Stimulated activated effector memory CD8-positive, alpha-beta T cell treated with anti-CD3 and anti-CD28 coated beads, Interleukin-12 subunit alpha, Interleukin-12 subunit beta, amount 100 ng/mL, for 72 hours (primary cell): ENCODE measurements at regions not wholly inside any gene's neighbourhood (a gene's known extent, or its start where the extent isn't known, plus 50 kb on each side); places are given as distances from the start of the nearest gene placed in this dataset.
"Not testable (repeated sequence)": the region's sequence is repeated elsewhere in the genome, so short reads cannot be mapped to it uniquely, and the experiment has no call there.

ENCODE experiments used
- ATAC-seq: fragments of 150-1000 bp; cut with Tn5 transposase; 2 replicates; pipeline ENCODE4 v1.10.0; 2021
- DNase-seq, 2 donors: peaks; one replicate each; pipeline ENCODE4 v3.0.0; 2021 to 2022; ENCODE audit warnings: low spot score in 2 of 2
- H3K27ac Mint-ChIP-seq: one replicate; pipeline ENCODE4 v1.8.0; 2022; ENCODE audit warnings: mild to moderate bottlenecking, mixed read lengths
- H3K36me3 Mint-ChIP-seq: one replicate; pipeline ENCODE4 v1.8.0; 2022; ENCODE audit warnings: mild to moderate bottlenecking, mixed read lengths
- H3K4me1 Mint-ChIP-seq: one replicate; pipeline ENCODE4 v1.8.0; 2022; ENCODE audit warnings: mixed read lengths
- H3K4me3 Mint-ChIP-seq: one replicate; pipeline ENCODE4 v1.8.0; 2022; ENCODE audit warnings: mild to moderate bottlenecking, mixed read lengths
- H3K9me3 Mint-ChIP-seq: one replicate; pipeline ENCODE4 v1.8.0; 2022; ENCODE audit warnings: mixed read lengths

DNA sequence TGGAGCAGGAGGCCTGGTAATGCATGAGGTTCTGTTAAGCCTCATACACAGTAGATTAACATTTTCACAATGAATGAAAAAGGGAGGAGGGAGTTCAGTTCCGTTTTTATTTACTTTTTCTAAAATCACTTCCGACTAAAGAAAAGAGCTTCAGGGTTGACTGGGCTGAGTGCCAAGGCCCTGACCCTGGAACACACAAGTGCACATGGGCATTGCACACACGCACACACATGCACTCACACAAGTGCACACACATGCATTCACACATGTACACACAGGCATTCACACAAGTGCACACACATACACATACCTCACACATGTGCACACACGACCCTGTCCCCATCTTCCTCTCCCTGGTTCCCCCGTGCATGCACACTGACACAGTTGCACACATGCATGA is 303.3 kb downstream of the BRD1 start:
- H3K4me3 Mint-ChIP-seq: no peak overlapping the region
- ATAC-seq: no peak
- H3K36me3 Mint-ChIP-seq: no peaks in the 10 kb centered on the region
- H3K9me3 Mint-ChIP-seq: no peaks in the 10 kb centered on the region
- no peak overlapping the region for H3K27ac Mint-ChIP-seq
- DNase-seq: no peak
- H3K4me1 Mint-ChIP-seq: peaks cover 6% of the 10 kb centered on the region

DNA sequence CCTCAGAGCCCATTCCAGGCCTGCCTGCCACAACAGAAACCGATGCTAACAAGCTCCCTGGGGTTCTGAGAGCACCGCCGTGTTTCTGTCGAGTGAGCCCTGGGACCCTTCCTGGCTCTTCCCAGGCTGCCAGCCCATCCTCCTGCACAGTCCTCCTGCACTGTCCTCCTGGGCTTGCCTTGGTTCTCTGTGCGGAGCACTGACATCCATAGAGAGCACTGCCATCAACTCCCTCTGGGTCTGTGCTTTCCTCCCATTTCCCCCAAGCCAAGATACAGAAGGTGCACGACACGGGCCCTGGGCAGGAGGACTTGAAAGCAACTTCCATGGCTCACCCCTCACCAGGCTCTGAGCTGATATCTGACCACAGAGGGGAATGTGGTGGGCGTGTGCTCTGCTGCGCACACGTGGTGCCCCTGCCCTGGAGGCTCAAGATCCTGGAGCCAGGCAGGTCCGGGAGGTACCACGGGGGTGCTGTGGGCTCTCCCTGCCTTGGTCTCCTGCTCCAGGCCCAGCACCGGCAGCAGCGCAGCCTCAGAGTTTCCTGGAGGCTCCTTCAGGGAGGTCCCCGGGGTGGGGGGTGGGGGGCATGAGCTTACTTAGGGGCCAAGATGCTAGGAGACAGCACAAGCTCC is 304.2 kb downstream of the BRD1 start:
- H3K4me3 Mint-ChIP-seq: no peak overlapping the region

DNA sequence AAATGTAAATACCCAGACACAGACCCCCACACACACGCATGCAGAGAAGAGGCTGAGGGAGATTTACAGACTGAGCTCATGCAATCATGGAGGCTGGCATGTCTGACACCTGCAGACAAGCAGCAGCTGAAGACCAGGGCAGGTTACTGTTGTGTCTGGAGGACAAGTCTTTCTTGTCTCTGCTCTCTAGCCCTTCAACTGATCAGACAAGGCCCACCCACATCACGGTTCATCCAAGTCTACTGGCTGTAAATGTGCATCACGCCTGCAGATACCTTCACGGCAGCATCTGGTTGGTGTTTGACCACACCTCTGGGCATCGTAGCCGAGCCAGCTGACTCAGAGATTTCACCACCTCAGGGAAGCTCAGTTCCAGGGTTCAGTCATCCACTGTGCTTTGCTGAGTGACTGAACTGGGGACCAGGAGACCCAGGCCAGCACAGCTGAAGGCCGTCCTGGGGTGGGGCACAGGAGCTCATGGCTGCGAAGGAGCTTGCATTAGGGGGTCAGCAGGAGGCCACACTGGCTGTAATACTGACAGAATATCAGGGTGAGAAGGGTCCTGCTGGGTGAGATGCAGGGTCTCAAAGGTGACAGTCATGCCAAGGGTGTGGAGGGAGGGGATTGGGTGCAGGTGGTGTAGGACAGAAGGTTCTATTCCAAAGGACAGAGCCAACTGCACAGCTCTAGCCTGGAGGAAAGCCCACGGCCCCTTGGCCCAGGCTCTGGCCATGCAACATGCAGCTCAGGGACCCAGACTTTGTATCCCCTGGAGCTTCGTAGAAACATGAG is 304.9 kb downstream of the BRD1 start:
- Mint-ChIP-seq H3K36me3 (no peaks in the 10 kb centered on the region), H3K27ac (no peak overlapping the region), H3K4me1 (no peaks in the 10 kb centered on the region), H3K9me3 (no peaks in the 10 kb centered on the region), H3K4me3 (no peak overlapping the region)
- DNase-seq (no peak), ATAC-seq (no peak)

More for the DNA sequence above, 304.2 kb downstream of the BRD1 start:
- no peak for ATAC-seq
- no peak for DNase-seq
- H3K9me3 Mint-ChIP-seq: no peaks in the 10 kb centered on the region
- H3K27ac Mint-ChIP-seq: no peak overlapping the region
- peaks cover 2% of the 10 kb centered on the region for H3K4me1 Mint-ChIP-seq
- no peaks in the 10 kb centered on the region for H3K36me3 Mint-ChIP-seq

DNA sequence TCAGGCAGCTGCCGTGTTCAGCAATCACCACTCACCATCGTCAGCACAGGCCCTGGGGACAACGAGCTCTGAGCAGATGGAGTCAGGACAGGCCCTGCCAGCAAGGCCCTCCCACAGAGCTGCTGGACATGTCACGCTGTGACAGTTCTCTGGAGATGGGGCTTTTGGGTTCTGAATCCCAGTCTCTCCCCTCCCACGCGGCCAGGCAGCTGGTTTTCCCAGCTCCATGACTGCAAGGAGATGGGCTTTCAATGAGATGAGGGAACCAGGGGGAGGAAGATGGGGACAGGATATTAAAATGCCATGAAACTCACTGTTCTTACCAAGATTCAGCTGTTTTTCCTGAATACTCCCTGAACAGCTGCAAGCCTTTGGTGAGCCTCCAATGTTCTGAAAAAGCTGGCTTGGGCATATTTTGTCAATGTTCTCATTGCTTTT is 305.9 kb downstream of the BRD1 start:
- Mint-ChIP-seq H3K4me3 (no peak overlapping the region), H3K36me3 (no peaks in the 10 kb centered on the region), H3K27ac (no peak overlapping the region), H3K4me1 (no peaks in the 10 kb centered on the region), H3K9me3 (no peaks in the 10 kb centered on the region)
- ATAC-seq (no peak), DNase-seq (no peak)

DNA sequence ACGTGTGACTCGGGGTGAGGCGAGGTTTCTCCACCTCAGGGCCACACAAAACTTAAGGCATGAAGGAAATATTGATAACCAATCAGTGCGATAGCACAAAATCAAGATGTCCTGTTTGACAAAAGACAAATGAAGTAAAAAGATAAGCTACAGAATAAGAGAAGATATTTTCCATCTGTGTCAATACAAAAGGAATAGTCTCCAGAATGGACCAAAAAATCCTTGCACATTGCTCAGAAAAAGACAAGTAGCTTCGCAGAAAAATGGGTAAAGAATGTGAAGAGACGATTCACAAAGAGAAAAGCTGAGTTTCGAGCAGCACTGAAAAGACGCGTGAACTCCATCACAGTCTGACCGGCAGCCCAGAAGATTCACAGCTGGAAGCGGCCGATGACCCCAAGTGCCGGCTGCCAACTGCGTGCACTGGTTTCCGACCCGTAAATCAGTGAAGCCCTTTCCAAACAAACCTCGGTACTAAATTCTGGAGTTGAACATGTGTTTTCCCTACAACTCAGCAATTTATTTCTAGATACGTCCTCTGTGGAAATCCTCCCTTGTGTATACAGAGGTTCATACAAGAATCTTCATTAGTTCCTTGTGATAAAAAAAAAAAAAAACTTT is 308.4 kb downstream of the BRD1 start:
- H3K27ac Mint-ChIP-seq: no peak overlapping the region
- H3K9me3 Mint-ChIP-seq: no peaks in the 10 kb centered on the region

DNA sequence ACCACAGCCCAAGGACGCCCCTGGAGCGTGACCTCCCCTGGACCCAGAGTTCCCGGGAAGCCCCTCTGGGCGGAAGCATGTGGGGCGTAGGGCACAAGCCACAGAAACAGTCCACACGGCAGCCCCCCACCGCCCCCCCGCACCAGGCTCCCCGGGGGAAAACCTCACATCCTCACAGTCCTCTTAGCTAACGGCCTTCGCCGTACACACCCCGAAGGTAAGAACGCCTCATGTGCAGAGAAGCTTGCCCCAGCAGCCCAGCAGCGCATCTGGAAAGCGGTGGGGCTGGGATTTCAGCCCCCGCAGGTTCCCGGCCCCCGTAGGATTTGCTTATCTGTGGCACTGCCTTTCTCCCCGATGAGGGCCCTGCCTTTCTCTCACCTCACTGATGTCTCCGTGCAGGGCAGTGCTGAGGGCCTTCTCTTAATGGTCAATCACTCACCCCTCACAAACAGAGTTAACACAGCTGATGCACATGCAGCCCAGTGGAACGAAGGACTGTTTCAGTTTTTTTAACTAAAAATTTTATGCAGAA is 309.2 kb downstream of the BRD1 start:
- DNase-seq (no peak), ATAC-seq (no peak)
- H3K4me1 Mint-ChIP-seq: peaks cover 4% of the 10 kb centered on the region
- H3K4me3 Mint-ChIP-seq: no peak overlapping the region
- H3K27ac Mint-ChIP-seq: no peak overlapping the region
- H3K36me3 Mint-ChIP-seq: no peaks in the 10 kb centered on the region
- no peaks in the 10 kb centered on the region for H3K9me3 Mint-ChIP-seq

More for the DNA sequence above, 308.4 kb downstream of the BRD1 start:
- no peaks in the 10 kb centered on the region for H3K36me3 Mint-ChIP-seq
- ATAC-seq (no peak), DNase-seq (no peak)
- H3K4me3 Mint-ChIP-seq: no peak overlapping the region
- H3K4me1 Mint-ChIP-seq: no peaks in the 10 kb centered on the region

DNA sequence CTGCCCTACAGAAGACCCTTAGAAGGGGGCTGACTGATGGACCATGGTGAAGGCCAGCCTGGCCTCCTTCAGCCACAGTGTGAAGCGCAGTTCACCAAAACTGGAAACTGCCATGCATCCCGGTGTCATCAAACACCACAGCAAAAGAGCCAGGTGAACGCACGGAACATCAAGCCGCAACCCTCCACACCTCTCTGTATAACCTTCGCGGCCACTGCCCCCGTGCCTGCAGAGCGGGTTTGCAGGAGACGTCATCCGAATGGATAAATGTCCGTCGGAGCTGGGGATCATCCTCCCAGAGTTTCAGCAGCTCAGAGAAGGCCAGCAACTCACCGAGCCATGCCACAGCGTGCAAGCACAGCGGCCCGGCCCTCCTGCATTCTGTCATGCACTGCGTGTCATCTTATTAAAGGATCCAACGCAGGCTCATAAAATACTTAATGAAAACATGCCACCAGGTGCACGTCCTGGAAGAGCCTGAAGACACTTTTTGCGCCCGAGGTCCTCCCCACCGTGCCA is 309.9 kb downstream of the BRD1 start:
- peaks cover 7% of the 10 kb centered on the region for H3K4me1 Mint-ChIP-seq
- no peak for DNase-seq
- no peak overlapping the region for H3K4me3 Mint-ChIP-seq
- no peak overlapping the region for H3K27ac Mint-ChIP-seq
- H3K9me3 Mint-ChIP-seq: no peaks in the 10 kb centered on the region
- no peak for ATAC-seq
- H3K36me3 Mint-ChIP-seq: no peaks in the 10 kb centered on the region

DNA sequence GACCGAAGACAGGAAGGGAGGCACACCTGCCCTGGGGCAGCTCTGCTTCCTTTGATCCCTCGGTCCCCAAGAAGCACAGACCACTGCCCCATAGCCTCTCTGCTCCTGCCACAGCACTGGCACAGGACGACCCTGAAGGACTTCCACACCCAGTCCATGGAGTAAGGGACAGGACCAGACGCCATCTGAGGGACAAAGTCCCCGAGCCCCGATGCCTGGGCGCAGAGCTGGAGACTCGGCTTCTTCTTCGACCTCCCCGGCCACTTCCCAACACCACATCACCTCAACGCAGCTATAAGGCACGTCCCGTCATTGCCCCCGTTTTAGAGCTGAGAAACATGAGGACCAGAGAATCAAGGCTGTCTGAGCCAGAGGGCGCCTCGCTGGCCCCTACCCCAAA is 310.5 kb downstream of the BRD1 start:
- Mint-ChIP-seq H3K27ac (no peak overlapping the region), H3K4me3 (no peak overlapping the region), H3K4me1 (peaks cover 7% of the 10 kb centered on the region), H3K36me3 (no peaks in the 10 kb centered on the region), H3K9me3 (no peaks in the 10 kb centered on the region)
- DNase-seq (no peak), ATAC-seq (no peak)

DNA sequence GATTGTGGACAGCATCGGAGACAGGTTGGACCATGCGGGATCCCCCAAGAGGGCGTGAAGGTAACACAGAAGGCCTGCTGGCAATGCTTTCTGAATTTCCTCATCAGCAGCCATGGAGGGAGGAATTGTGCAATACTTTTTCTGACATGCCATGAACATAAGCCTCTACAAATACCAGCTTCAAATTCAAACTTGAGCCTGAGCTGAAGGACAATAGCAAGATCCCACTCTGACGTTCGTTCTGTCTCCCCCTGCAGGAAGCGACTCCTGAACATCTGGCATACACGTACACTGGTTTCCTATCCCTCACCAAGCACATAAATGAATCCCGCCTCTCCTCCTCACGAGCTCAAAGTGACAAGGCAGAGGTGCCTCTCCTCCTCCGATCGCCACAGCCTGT is 312.2 kb downstream of the BRD1 start:
- no peak for DNase-seq
- no peak overlapping the region for H3K27ac Mint-ChIP-seq
- peaks cover 3% of the 10 kb centered on the region for H3K9me3 Mint-ChIP-seq
- ATAC-seq: no peak
- H3K4me3 Mint-ChIP-seq: no peak overlapping the region
- peaks cover 7% of the 10 kb centered on the region for H3K4me1 Mint-ChIP-seq
- no peaks in the 10 kb centered on the region for H3K36me3 Mint-ChIP-seq

DNA sequence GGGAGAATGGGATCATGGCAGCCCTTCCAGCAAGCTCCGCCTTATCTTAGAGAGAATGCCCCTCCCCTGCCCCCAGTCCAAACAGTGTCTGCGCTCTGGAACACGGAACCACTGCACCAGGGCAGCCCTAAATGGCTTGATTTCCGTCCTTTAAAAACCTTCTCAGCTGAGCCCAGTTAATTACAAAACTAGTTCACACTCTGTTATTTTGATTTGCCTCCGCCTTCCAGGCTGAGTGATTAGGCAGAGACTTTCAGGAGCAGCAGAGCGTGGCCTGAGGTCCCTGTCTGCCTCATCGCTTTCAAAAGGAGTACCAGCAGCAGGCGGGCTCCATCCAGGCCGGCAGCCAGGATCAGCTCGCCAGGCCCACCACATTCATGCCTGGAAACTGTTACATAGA is 313.0 kb downstream of the BRD1 start:
- Mint-ChIP-seq H3K4me1 (peaks cover 7% of the 10 kb centered on the region), H3K4me3 (no peak overlapping the region), H3K27ac (no peak overlapping the region), H3K9me3 (peaks cover 3% of the 10 kb centered on the region), H3K36me3 (no peaks in the 10 kb centered on the region)
- ATAC-seq (no peak), DNase-seq (no peak)

DNA sequence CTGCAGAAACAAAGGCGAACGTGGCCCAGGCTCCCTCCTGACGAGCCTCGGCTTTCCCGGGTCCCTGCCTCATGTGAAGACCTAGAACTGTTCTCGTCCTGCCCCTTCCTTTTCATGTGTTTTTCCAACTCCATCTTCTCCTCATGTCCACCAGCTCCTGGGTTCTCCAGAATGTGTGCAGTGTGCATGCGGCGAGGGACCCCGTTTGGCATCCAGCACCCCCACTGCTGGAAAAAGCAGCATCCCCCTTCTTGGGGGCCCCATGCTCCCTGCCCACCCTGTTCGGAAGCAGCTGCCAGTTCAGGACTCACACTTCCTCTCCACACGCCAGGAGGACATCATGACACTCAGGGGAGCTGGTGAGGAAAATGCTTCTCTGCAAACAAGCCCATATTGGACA is 313.5 kb downstream of the BRD1 start:
- Mint-ChIP-seq H3K27ac (no peak overlapping the region), H3K9me3 (peaks cover 3% of the 10 kb centered on the region), H3K4me1 (peaks cover 7% of the 10 kb centered on the region), H3K4me3 (no peak overlapping the region), H3K36me3 (no peaks in the 10 kb centered on the region)
- no peak for DNase-seq
- no peak for ATAC-seq

DNA sequence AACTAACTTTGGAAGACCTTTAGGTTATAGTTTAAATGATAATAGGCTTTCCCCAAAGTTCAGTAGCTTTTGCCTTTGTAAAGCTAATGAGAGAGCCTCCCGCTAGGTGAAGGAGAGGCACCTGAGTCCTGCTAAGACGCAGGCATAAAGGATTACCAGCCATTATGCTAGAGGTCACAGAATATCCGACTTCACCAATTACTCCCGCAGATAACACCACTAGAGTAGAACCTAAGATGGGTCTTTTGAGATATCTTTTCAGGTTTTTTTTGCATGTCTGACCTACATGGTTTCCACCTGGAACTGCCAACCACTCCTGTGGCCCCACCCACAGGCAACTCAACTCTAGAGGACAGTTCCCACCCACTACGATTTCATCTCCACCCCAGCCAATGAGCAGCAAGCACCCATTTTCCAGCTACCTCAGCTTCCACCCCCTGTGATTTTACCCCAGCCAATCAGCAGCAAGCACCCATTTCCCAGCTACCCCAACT is 314.3 kb downstream of the BRD1 start:
- Mint-ChIP-seq H3K27ac (no peak overlapping the region), H3K4me1 (peaks cover 7% of the 10 kb centered on the region)

DNA sequence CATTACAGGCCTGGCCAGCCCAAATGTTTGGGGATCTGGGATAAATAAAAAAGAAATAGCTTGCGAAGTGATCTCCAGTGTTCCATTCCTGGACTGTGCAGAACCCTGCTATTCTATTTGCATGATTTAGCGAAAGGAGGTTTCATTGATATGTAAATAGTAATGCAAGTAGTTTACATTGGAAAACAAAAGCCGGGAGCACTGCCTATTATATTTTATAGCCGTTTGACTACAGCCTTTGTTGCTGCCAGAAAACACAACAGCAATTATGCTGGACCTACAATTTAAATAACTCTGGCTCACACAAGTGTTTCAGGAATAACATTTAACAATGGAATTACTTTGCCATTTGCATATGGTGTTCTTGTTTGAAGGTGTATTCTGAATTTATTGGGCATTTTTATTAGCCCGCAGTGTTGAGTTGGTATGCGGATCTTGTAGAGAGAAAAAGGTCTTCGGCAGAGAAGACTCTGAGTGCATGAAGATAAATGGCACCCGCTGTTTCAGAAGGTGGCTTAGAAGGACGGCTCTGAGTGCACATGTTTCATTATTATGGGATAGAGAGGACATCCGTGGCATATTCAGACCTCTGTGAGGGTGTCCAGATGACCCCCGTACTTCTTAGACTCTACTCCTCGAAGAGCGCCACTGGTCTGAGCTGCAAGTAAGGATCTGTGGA is 315.0 kb downstream of the BRD1 start:
- no peak for ATAC-seq
- Mint-ChIP-seq H3K4me1 (peaks cover 7% of the 10 kb centered on the region), H3K27ac (peak overlapping the region; percentile 78), H3K4me3 (no peak overlapping the region), H3K9me3 (peaks cover 6% of the 10 kb centered on the region), H3K36me3 (no peaks in the 10 kb centered on the region)
- DNase-seq: no peak

More for the DNA sequence above, 314.3 kb downstream of the BRD1 start:
- no peak overlapping the region for H3K4me3 Mint-ChIP-seq
- peaks cover 3% of the 10 kb centered on the region for H3K9me3 Mint-ChIP-seq
- DNase-seq (no peak), ATAC-seq (no peak)
- H3K36me3 Mint-ChIP-seq: no peaks in the 10 kb centered on the region

DNA sequence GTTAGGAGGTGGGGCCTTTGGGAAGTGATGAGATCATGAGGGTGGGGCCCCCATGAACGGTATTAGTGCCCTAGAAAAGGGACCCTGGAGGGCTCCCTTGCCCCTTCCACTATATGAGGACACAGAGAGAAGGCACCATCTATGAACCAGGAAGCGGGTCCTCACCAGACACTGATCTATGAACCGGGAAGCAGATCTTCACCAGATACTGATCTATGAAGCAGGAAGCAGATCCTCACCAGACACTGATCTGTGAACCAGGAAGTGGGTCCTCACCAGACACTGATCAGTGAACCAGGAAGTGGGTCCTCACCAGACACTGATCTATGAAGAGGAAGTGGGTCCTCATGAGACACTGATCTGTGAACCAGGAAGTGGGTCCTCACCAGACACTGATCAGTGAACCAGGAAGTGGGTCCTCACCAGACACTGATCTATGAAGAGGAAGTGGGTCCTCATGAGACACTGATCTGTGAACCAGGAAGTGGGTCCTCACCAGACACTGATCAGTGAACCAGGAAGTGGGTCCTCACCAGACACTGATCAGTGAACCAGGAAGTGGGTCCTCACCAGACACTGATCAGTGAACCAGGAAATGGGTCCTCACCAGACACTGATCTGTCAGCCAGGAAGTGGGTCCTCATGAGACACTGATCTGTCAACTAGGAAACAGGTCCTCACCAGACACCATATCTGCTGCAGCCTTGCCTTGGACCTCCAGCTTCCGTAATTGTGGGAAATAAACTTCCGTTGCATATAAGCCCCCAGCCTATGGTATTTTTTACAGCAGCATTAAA is 316.1 kb downstream of the BRD1 start:
- H3K4me1 Mint-ChIP-seq, DNase-seq, ATAC-seq, H3K9me3 Mint-ChIP-seq, H3K4me3 Mint-ChIP-seq, H3K36me3 Mint-ChIP-seq: not testable (repeated sequence)
- peak overlapping the region; percentile 86 for H3K27ac Mint-ChIP-seq
